ENCODE measurements at regions not wholly inside any gene's neighbourhood (a gene's known extent, or its start where the extent isn't known, plus 50 kb on each side); places are given as distances from the start of the nearest gene placed in this dataset.

- no peak for TF ChIP-seq CTCF (IDR thresholded peaks at IDR 0.05)
- TF ChIP-seq RAD21 (conservative IDR thresholded peaks at IDR 0.05 in 1 of 2, IDR thresholded peaks at IDR 0.05 in 1 of 2): no peak
- no peak for TF ChIP-seq POLR2AphosphoS2 (conservative IDR thresholded peaks at IDR 0.05; ENCODE audit: low read length)
- no peak for TF ChIP-seq REST (IDR thresholded peaks at IDR 0.05)
- TF ChIP-seq ELK1 (IDR thresholded peaks at IDR 0.05; ENCODE audit: low read depth, low read length): no peak
- no peak for TF ChIP-seq E2F6 (IDR thresholded peaks at IDR 0.05; ENCODE audit: borderline replicate concordance, low read depth)
- no peak for TF ChIP-seq NR3C1 (IDR thresholded peaks at IDR 0.05)
- TF ChIP-seq HES2 (IDR thresholded peaks at IDR 0.05): no peak
- no peak for TF ChIP-seq PBX3 (IDR thresholded peaks at IDR 0.05)
These were observed 295.3 kb upstream of the UBE2E2 start for GRCh38 chr3:22907796-22908195.
